ENCODE measurements at regions not wholly inside any gene's neighbourhood (a gene's known extent, or its start where the extent isn't known, plus 50 kb on each side); places are given as distances from the start of the nearest gene placed in this dataset.

DNA sequence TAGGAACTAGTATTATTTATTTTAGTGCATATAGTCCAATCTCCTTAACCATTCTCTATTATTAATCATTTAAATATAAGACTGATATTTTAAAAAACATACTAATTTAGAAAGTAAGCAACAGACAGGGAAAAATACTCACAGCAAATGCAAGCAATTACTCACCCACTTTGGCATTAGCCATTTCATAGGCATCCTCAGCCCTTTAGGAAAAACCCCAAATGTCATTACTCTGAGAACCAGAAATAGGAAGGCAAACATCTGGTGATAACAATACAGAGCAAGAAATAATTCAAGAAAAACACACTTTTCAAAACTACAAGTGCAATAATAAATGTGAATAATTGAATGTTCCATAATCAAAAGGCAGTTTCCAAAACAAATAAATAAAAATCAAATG is 545.1 kb downstream of the PLPP3 start:
- no peak for DNase-seq (ENCODE audit: low spot score)

DNA sequence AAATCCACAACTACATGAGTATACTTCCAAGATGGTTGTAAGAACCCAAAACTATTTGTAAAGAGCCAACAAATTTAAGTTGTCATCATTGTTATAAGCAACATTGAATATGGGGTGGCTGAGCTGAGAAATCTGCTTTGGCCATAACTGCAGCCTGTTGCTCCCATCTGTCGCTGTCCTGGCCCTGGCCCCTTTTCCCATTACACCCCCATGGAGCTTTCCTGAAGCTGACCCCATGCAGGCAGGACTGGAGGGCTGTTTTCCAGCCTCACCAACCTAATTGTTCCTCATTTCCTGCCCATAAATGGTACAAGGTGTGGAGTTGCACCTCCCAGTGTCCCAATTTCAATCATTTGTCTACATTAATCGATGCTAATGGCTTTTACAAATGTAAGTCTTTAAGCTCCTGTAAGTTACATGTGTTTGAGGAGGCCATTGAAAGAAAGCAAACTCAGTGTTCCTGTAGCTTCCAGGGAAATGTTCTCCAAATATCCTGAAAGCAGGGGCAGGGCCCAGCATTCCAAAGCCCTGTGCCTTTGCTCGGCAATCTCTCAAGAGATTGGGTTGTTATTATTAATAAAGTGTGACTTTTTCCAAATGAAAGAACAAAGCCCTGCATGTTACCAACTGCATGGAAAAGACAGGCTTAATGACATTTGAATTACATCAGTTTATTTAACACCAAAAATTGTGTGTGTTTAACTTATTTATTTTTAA is 545.9 kb downstream of the PLPP3 start:
- no peak for DNase-seq (ENCODE audit: low spot score)

DNA sequence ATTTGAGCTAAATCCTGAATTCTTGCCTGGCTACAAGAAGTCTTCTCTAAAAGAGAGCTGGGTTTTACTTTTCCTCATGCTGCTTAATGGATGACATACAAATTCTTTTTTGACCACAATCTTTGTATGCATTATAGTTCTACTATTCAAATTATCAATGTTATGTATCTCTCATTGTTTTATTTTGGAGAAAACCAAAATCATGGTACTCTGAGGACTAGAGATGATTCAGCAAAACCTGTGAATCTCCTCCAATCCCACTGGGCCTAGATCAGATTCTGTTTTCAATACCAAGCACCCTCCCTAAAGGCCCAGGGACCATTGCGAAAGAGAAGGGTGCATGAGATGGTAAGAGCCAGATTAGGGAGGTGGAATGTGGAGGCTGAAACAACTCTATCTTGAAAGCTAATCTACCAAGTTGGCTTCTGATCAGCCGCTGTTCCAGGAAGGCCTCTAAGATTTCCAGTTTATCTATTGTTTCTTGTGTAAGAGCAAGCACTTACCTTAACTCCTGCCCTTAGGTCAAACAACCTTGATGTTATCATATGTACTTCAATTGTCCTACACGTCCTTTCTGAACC is 547.2 kb downstream of the PLPP3 start:
- no peak for DNase-seq (ENCODE audit: low spot score)

GRCh38 chr1:56031001-56031400 is 548.4 kb downstream of the PLPP3 start:
- DNase-seq (ENCODE audit: low spot score) = no peak

DNA sequence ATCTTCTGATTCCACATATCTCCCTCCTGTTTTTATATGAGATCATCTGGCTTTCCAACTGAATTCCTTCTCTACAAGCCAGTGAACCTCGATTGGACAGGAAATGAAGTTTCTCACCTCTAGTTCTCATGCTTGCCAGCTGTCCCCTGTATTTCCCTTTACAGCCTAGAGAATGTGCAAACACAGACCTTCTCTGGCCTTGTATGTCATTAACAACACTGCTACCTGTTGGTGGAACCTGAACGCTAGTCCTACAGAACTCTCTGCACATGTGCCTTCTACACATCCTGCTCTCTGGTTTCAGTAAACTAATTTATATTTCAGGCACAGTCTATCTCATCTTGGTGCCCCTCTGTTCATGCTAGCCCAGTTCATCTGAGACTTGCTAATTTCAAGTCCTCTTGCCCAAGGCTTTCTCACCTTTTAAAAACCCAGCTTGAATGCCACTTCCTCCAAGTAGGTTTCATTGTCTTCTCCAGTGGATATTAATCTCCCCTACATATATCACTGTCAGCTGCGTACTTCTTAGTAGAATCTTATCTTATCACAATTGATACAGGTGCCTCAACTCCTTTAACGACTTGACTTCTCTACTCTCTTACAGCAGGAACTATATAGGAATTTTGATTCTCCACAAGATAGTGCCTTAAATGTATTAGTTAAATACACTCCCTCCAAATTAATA is 549.9 kb downstream of the PLPP3 start:
- DNase-seq (ENCODE audit: low spot score) = no peak

DNA sequence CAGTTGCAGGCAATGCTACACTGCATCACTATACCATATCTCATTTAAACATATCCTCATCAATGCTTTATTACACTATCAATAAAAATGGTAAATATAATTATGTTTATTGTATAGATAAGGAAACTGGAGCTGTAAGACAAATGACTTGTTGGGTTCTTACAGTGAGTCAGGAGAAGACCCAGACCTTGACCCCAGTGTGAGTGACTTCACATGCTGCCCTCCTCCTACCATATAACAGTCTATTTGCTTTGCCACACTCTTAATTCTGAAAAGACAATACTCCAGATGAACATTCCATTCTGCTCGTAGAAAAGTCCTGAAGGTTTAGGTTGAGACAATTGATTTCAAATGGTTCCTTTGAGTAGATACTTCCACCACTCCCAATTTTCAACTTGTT is 550.5 kb downstream of the PLPP3 start:
- no peak for DNase-seq (ENCODE audit: low spot score)

DNA sequence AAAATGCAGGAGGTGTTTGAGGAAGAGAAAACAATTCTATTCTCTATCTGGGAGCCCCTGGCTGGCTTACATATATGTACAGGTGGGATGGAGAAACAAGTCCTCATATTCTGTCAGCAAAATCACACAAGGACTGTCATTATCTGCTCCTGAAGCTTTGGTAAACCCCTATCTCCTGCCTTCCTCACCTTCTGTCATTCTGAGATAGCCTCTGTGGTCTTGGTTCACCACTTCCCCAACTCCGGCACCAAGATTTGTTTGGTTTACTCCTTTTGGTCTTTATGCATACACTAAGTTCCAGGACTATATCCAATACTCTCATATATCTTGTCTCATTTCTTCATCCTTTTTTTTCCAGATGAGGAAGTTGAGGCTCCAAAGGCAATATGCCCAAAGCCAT is 551.1 kb downstream of the PLPP3 start:
- DNase-seq (ENCODE audit: low spot score) = no peak

GRCh38 chr1:56025942-56026341 is 553.4 kb downstream of the PLPP3 start:
- DNase-seq (ENCODE audit: low spot score) = no peak

DNA sequence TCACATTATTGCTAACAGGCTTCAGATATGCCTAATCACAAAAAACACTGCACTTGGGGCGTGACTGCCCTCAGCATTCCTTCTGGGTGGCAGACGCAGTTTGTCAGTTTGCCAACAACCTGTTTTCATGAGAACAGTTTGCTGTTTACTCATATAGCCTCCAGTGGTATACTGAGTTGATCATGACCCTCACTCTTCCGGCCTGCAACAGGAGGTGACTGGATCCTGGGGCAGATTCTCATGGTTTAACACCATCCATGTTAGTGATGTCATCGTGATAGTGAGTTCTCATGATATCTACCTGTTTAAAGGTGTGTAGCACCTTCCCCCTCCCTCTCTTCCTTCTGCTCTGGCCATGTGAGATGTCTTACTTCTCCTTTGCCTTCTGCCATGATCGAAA is 555.2 kb downstream of the PLPP3 start:
- DNase-seq (ENCODE audit: low spot score) = no peak

GRCh38 chr1:56019922-56020321 is 559.4 kb downstream of the PLPP3 start:
- DNase-seq (ENCODE audit: low spot score) = no peak

GRCh38 chr1:56019472-56019871 is 559.9 kb downstream of the PLPP3 start:
- no peak for DNase-seq (ENCODE audit: low spot score)

DNA sequence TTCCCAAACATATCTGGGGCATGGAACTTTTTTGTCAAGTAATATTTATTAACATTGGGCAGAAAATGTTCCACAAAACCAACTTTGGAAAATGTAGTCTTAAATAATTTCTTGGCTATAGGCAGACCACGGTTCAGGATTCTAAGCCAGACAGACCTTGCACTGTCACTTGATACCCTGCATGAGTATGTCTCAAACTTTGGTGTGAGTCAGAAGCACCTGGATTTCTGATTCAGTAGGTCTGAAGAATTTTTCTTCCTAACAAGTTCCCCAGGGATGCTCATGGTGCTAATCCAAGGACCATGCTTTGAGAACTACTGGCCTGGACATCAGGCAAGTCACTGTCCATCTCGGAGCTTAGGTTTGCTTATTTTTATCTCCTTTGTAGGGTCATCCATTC is 562.0 kb downstream of the PLPP3 start:
- no peak for DNase-seq (ENCODE audit: low spot score)

DNA sequence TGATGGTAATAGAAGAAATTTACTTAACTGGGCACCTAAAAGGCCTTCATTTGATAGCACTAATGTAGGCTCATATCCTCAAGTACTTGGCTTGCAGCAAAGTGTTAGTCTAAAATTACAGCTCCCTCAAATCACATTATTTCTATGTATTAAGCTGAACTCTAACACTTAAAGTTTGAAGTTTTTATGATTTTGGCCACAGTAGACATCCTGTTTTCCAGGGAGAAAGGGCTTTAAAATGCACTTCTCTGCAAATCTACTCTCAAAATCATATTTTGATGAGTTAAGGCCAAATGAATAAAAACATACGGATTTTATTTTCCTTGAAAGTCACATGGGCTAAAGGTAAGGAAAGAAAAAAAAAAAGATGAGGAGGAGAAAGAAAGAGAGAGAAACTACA is 575.5 kb downstream of the PLPP3 start:
- DNase-seq (ENCODE audit: low spot score) = no peak

GRCh38 chr1:56002231-56002630 is 577.1 kb downstream of the PLPP3 start:
- no peak for DNase-seq (ENCODE audit: low spot score)

DNA sequence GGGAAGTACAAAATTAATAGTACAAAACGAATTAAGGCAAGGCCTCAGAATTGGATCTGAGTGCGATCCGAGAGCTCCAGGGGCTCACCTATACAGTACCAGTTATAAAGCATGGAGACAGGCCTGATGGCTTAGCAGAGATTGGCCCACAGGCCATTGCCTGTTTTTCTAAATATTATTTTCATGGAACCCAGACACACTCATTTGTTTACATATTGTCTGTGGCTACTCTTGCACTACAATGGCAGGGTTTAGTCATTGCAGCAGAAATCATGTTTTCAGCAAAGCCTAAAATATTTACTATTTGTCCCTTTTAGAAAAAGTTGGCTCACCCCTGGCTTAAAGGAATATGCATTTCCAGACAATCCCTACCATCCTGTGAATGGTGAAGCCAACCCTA is 578.9 kb downstream of the PLPP3 start:
- DNase-seq (ENCODE audit: low spot score) = no peak

- DNase-seq (ENCODE audit: low spot score) = no peak
Measured at GRCh38 chr1:55997536-55997935, 581.8 kb downstream of the PLPP3 start.

DNA sequence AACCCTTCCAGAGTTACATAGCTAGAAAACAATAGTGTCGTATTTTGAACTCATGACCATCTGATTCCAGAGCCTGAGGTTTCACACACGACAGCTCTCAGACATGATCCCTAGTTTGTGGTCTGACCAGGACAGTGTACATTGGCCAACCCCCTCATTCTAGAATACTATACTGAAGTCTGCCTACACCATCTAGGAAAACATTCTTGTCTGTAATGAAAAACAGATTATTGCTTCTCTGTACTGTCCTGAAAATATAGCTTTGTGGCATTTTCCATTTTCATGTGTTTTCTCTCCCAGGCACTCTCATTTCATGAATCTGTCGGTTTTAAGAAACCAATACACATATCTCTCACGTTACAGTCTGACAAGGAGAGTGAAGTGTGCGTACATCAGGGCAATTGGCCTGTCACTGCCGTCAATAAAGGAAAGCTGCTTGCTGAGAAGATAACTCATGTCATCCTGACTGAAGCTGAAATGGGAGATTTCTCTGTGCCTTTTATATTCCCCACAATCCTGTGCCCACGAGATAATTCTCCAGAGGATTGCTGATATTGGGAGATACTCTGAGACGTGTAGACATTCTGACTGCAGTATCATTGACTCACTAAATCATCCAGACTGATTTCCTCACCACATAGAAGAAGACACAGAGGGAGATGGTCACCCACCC is 585.6 kb downstream of the PLPP3 start:
- DNase-seq (ENCODE audit: low spot score) = no peak

- no peak for DNase-seq (ENCODE audit: low spot score)
Measured at GRCh38 chr1:55990007-55990406, 589.4 kb downstream of the PLPP3 start.

- DNase-seq (ENCODE audit: low spot score) = no peak
Measured at GRCh38 chr1:55988963-55989452, 590.4 kb downstream of the PLPP3 start.

GRCh38 chr1:55987491-55988249 is 591.7 kb downstream of the PLPP3 start:
- no peak for DNase-seq (ENCODE audit: low spot score)

DNA sequence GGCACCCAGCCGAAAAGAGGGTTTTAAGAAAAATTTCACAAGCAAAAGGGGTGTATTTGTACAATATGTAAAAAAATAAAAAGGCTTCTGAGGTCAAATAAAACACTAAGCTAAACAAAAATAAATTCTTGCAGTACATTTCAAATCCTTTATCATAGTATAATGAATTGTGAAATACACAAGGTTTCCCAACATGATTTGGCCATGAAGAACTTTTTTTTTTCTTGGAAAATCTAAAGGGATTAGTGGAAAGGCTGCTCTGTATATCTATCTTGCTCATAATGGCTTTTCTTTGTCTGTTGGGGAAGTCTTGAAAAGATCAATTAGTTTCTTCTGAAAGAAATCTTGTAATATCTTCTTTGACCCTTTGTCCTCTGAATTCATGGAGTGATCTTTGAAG is 593.4 kb downstream of the PLPP3 start:
- DNase-seq (ENCODE audit: low spot score) = no peak

- no peak for DNase-seq (ENCODE audit: low spot score)
Measured at GRCh38 chr1:55981010-55981650, 598.2 kb downstream of the PLPP3 start.
